HG03460 (cell line): ENCODE measurements at regions not wholly inside any gene's neighbourhood (a gene's known extent, or its start where the extent isn't known, plus 50 kb on each side); places are given as distances from the start of the nearest gene placed in this dataset.
"Not testable (repeated sequence)": the region's sequence is repeated elsewhere in the genome, so short reads cannot be mapped to it uniquely, and the experiment has no call there.

Experiments
- ATAC-seq: cut with Tn5 transposase; IDR thresholded peaks from one replicate; pipeline ENCODE4 v1.9.1; 2021; ENCODE audit not compliant: unreplicated experiment

- ATAC-seq: no peak
Measured at GRCh38 chr2:126041391-126042047, 614.4 kb upstream of the GYPC start.

GRCh38 chr2:126042089-126042488 is 613.9 kb upstream of the GYPC start:
- no peak for ATAC-seq

GRCh38 chr2:126048719-126049118 is 607.2 kb upstream of the GYPC start:
- no peak for ATAC-seq

- ATAC-seq: no peak
Measured at GRCh38 chr2:126049461-126049860, 606.5 kb upstream of the GYPC start.

- ATAC-seq: no peak
Measured at GRCh38 chr2:126050991-126051736, 604.8 kb upstream of the GYPC start.

- ATAC-seq: not testable (repeated sequence)
Measured at GRCh38 chr2:126051737-126052240, 604.2 kb upstream of the GYPC start.

GRCh38 chr2:126059379-126059778 is 596.6 kb upstream of the GYPC start:
- no peak for ATAC-seq

GRCh38 chr2:126085011-126085795 is 570.8 kb upstream of the GYPC start:
- ATAC-seq: no peak

GRCh38 chr2:126100962-126101361 is 555.0 kb upstream of the GYPC start:
- ATAC-seq: no peak

- no peak for ATAC-seq
Measured at GRCh38 chr2:126106006-126106405, 550.0 kb upstream of the GYPC start.

GRCh38 chr2:126107883-126108282 is 548.1 kb upstream of the GYPC start:
- no peak for ATAC-seq

GRCh38 chr2:126115975-126116374 is 540.0 kb upstream of the GYPC start:
- ATAC-seq: no peak

- no peak for ATAC-seq
Measured at GRCh38 chr2:126117886-126118285, 538.1 kb upstream of the GYPC start.

- ATAC-seq: no peak
Measured at GRCh38 chr2:126145752-126146151, 510.2 kb upstream of the GYPC start.

- ATAC-seq: no peak
Measured at GRCh38 chr2:126154256-126154785, 501.6 kb upstream of the GYPC start.

GRCh38 chr2:126160950-126161349 is 495.0 kb upstream of the GYPC start:
- ATAC-seq: not testable (repeated sequence)

- ATAC-seq: no peak
Measured at GRCh38 chr2:126172631-126173184, 483.2 kb upstream of the GYPC start.

GRCh38 chr2:126175222-126175621 is 480.7 kb upstream of the GYPC start:
- no peak for ATAC-seq

GRCh38 chr2:126177479-126177878 is 478.5 kb upstream of the GYPC start:
- no peak for ATAC-seq

- no peak for ATAC-seq
Measured at GRCh38 chr2:126187668-126188067, 468.3 kb upstream of the GYPC start.

GRCh38 chr2:126189527-126189926 is 466.4 kb upstream of the GYPC start:
- ATAC-seq: no peak
